ENCODE measurements at regions not wholly inside any gene's neighbourhood (a gene's known extent, or its start where the extent isn't known, plus 50 kb on each side); places are given as distances from the start of the nearest gene placed in this dataset.
"Not testable (repeated sequence)": the region's sequence is repeated elsewhere in the genome, so short reads cannot be mapped to it uniquely, and the experiment has no call there.

GRCh38 chr2:192741889-192742288, 547.2 kb upstream of the TMEFF2 start:
- intact Hi-C loops (cut with micrococcal nuclease) = no loop called here
- H3K27me3 Mint-ChIP-seq (ENCODE audit: low read depth) = no peaks in the 10 kb centered on the region
- DNase-seq (ENCODE audit: low spot score) = no peak
- H3K4me1 Mint-ChIP-seq (ENCODE audit: low read depth) = no peaks in the 10 kb centered on the region
- H3K9me3 Mint-ChIP-seq = no peaks in the 10 kb centered on the region
- H3K27ac Mint-ChIP-seq = no peak overlapping the region
- no peaks in the 10 kb centered on the region for H3K36me3 Mint-ChIP-seq (ENCODE audit: low read depth)
- H3K4me3 Mint-ChIP-seq (ENCODE audit: low read depth) = no peak overlapping the region

GRCh38 chr2:192735447-192735846, 540.7 kb upstream of the TMEFF2 start:
- H3K27me3 Mint-ChIP-seq (ENCODE audit: low read depth) = no peaks in the 10 kb centered on the region
- no peak overlapping the region for H3K27ac Mint-ChIP-seq
- H3K4me1 Mint-ChIP-seq (ENCODE audit: low read depth) = no peaks in the 10 kb centered on the region
- H3K36me3 Mint-ChIP-seq (ENCODE audit: low read depth) = no peaks in the 10 kb centered on the region
- H3K4me3 Mint-ChIP-seq (ENCODE audit: low read depth) = no peak overlapping the region
- no peaks in the 10 kb centered on the region for H3K9me3 Mint-ChIP-seq
- no peak for DNase-seq (ENCODE audit: low spot score)
- intact Hi-C loops (cut with micrococcal nuclease) = no loop called here

- DNase-seq (ENCODE audit: low spot score) = no peak
- no peak overlapping the region for H3K4me3 Mint-ChIP-seq (ENCODE audit: low read depth)
- no peaks in the 10 kb centered on the region for H3K4me1 Mint-ChIP-seq (ENCODE audit: low read depth)
- H3K36me3 Mint-ChIP-seq (ENCODE audit: low read depth) = no peaks in the 10 kb centered on the region
- no peak overlapping the region for H3K27ac Mint-ChIP-seq
- intact Hi-C loops (cut with micrococcal nuclease) = no loop called here
- no peaks in the 10 kb centered on the region for H3K27me3 Mint-ChIP-seq (ENCODE audit: low read depth)
- no peaks in the 10 kb centered on the region for H3K9me3 Mint-ChIP-seq
Observed at GRCh38 chr2:192729369-192729768, 534.6 kb upstream of the TMEFF2 start.

GRCh38 chr2:192725991-192726390, 531.3 kb upstream of the TMEFF2 start:
- Mint-ChIP-seq H3K9me3 (no peaks in the 10 kb centered on the region), H3K4me1 (ENCODE audit: low read depth) (no peaks in the 10 kb centered on the region), H3K27me3 (ENCODE audit: low read depth) (no peaks in the 10 kb centered on the region), H3K4me3 (ENCODE audit: low read depth) (no peak overlapping the region), H3K36me3 (ENCODE audit: low read depth) (no peaks in the 10 kb centered on the region), H3K27ac (no peak overlapping the region)
- DNase-seq (ENCODE audit: low spot score) = no peak
- intact Hi-C loops (cut with micrococcal nuclease) = no loop called here

- H3K4me3 Mint-ChIP-seq (ENCODE audit: low read depth) = no peak overlapping the region
- DNase-seq (ENCODE audit: low spot score) = no peak
- H3K9me3 Mint-ChIP-seq = no peaks in the 10 kb centered on the region
- intact Hi-C loops (cut with micrococcal nuclease) = no loop called here
- no peaks in the 10 kb centered on the region for H3K4me1 Mint-ChIP-seq (ENCODE audit: low read depth)
- no peaks in the 10 kb centered on the region for H3K36me3 Mint-ChIP-seq (ENCODE audit: low read depth)
- H3K27ac Mint-ChIP-seq = no peak overlapping the region
- H3K27me3 Mint-ChIP-seq (ENCODE audit: low read depth) = no peaks in the 10 kb centered on the region
Observed at GRCh38 chr2:192719629-192720028, 524.9 kb upstream of the TMEFF2 start.

- intact Hi-C loops (cut with micrococcal nuclease) = no loop called here
Observed at GRCh38 chr2:192718340-192718739, 523.6 kb upstream of the TMEFF2 start.

GRCh38 chr2:192700934-192701333, 506.2 kb upstream of the TMEFF2 start:
- Mint-ChIP-seq H3K27me3 (ENCODE audit: low read depth) (no peaks in the 10 kb centered on the region), H3K27ac (no peak overlapping the region), H3K36me3 (ENCODE audit: low read depth) (no peaks in the 10 kb centered on the region)

More at GRCh38 chr2:192718340-192718739, 523.6 kb upstream of the TMEFF2 start:
- H3K4me1 Mint-ChIP-seq (ENCODE audit: low read depth) = no peaks in the 10 kb centered on the region
- H3K27me3 Mint-ChIP-seq (ENCODE audit: low read depth) = no peaks in the 10 kb centered on the region
- DNase-seq (ENCODE audit: low spot score) = no peak
- H3K36me3 Mint-ChIP-seq (ENCODE audit: low read depth) = no peaks in the 10 kb centered on the region
- no peaks in the 10 kb centered on the region for H3K9me3 Mint-ChIP-seq
- H3K4me3 Mint-ChIP-seq (ENCODE audit: low read depth) = no peak overlapping the region
- no peak overlapping the region for H3K27ac Mint-ChIP-seq

GRCh38 chr2:192697880-192698279, 503.1 kb upstream of the TMEFF2 start:
- no peaks in the 10 kb centered on the region for H3K9me3 Mint-ChIP-seq
- no peak overlapping the region for H3K4me3 Mint-ChIP-seq (ENCODE audit: low read depth)
- no peaks in the 10 kb centered on the region for H3K27me3 Mint-ChIP-seq (ENCODE audit: low read depth)
- H3K27ac Mint-ChIP-seq = no peak overlapping the region
- intact Hi-C loops (cut with micrococcal nuclease) = no loop called here
- H3K4me1 Mint-ChIP-seq (ENCODE audit: low read depth) = no peaks in the 10 kb centered on the region
- DNase-seq (ENCODE audit: low spot score) = no peak
- no peaks in the 10 kb centered on the region for H3K36me3 Mint-ChIP-seq (ENCODE audit: low read depth)

More at GRCh38 chr2:192700934-192701333, 506.2 kb upstream of the TMEFF2 start:
- no peaks in the 10 kb centered on the region for H3K9me3 Mint-ChIP-seq
- H3K4me1 Mint-ChIP-seq (ENCODE audit: low read depth) = no peaks in the 10 kb centered on the region
- no peak for DNase-seq (ENCODE audit: low spot score)
- no peak overlapping the region for H3K4me3 Mint-ChIP-seq (ENCODE audit: low read depth)
- intact Hi-C loops (cut with micrococcal nuclease) = no loop called here

GRCh38 chr2:192696857-192697256, 502.1 kb upstream of the TMEFF2 start:
- no peaks in the 10 kb centered on the region for H3K27me3 Mint-ChIP-seq (ENCODE audit: low read depth)
- no peaks in the 10 kb centered on the region for H3K4me1 Mint-ChIP-seq (ENCODE audit: low read depth)
- H3K4me3 Mint-ChIP-seq (ENCODE audit: low read depth) = no peak overlapping the region
- H3K36me3 Mint-ChIP-seq (ENCODE audit: low read depth) = no peaks in the 10 kb centered on the region
- no peaks in the 10 kb centered on the region for H3K9me3 Mint-ChIP-seq
- no peak for DNase-seq (ENCODE audit: low spot score)
- intact Hi-C loops (cut with micrococcal nuclease) = no loop called here
- H3K27ac Mint-ChIP-seq = no peak overlapping the region

- Mint-ChIP-seq H3K4me3 (ENCODE audit: low read depth) (no peak overlapping the region), H3K9me3 (no peaks in the 10 kb centered on the region), H3K27ac (no peak overlapping the region), H3K4me1 (ENCODE audit: low read depth) (no peaks in the 10 kb centered on the region), H3K27me3 (ENCODE audit: low read depth) (no peaks in the 10 kb centered on the region), H3K36me3 (ENCODE audit: low read depth) (no peaks in the 10 kb centered on the region)
- intact Hi-C loops (cut with micrococcal nuclease) = no loop called here
- no peak for DNase-seq (ENCODE audit: low spot score)
Observed at GRCh38 chr2:192687015-192687414, 492.3 kb upstream of the TMEFF2 start.

GRCh38 chr2:192682511-192682910, 487.8 kb upstream of the TMEFF2 start:
- H3K36me3 Mint-ChIP-seq (ENCODE audit: low read depth); DNase-seq (ENCODE audit: low spot score); H3K9me3 Mint-ChIP-seq: not testable (repeated sequence)

GRCh38 chr2:192675681-192676080, 480.9 kb upstream of the TMEFF2 start:
- intact Hi-C loops (cut with micrococcal nuclease) = no loop called here
- no peaks in the 10 kb centered on the region for H3K36me3 Mint-ChIP-seq (ENCODE audit: low read depth)
- no peak overlapping the region for H3K27ac Mint-ChIP-seq
- H3K27me3 Mint-ChIP-seq (ENCODE audit: low read depth) = no peaks in the 10 kb centered on the region
- no peaks in the 10 kb centered on the region for H3K9me3 Mint-ChIP-seq
- no peak for DNase-seq (ENCODE audit: low spot score)
- no peak overlapping the region for H3K4me3 Mint-ChIP-seq (ENCODE audit: low read depth)
- no peaks in the 10 kb centered on the region for H3K4me1 Mint-ChIP-seq (ENCODE audit: low read depth)

More at GRCh38 chr2:192682511-192682910, 487.8 kb upstream of the TMEFF2 start:
- H3K4me3 Mint-ChIP-seq (ENCODE audit: low read depth); H3K27ac Mint-ChIP-seq; H3K27me3 Mint-ChIP-seq (ENCODE audit: low read depth); H3K4me1 Mint-ChIP-seq (ENCODE audit: low read depth); intact Hi-C loops (cut with micrococcal nuclease): not testable (repeated sequence)

- no peaks in the 10 kb centered on the region for H3K36me3 Mint-ChIP-seq (ENCODE audit: low read depth)
- DNase-seq (ENCODE audit: low spot score) = no peak
- intact Hi-C loops (cut with micrococcal nuclease) = no loop called here
Observed at GRCh38 chr2:192669505-192670091, 474.9 kb upstream of the TMEFF2 start.

GRCh38 chr2:192660555-192660954, 465.8 kb upstream of the TMEFF2 start:
- H3K27ac Mint-ChIP-seq; H3K36me3 Mint-ChIP-seq (ENCODE audit: low read depth); H3K9me3 Mint-ChIP-seq; DNase-seq (ENCODE audit: low spot score); H3K4me3 Mint-ChIP-seq (ENCODE audit: low read depth); intact Hi-C loops (cut with micrococcal nuclease); H3K4me1 Mint-ChIP-seq (ENCODE audit: low read depth); H3K27me3 Mint-ChIP-seq (ENCODE audit: low read depth): not testable (repeated sequence)

More at GRCh38 chr2:192669505-192670091, 474.9 kb upstream of the TMEFF2 start:
- Mint-ChIP-seq H3K9me3 (no peaks in the 10 kb centered on the region), H3K4me3 (ENCODE audit: low read depth) (no peak overlapping the region), H3K4me1 (ENCODE audit: low read depth) (no peaks in the 10 kb centered on the region), H3K27me3 (ENCODE audit: low read depth) (no peaks in the 10 kb centered on the region), H3K27ac (no peak overlapping the region)
